Tibial artery (tissue), 4 donors: ENCODE measurements at regions not wholly inside any gene's neighbourhood (a gene's known extent, or its start where the extent isn't known, plus 50 kb on each side); places are given as distances from the start of the nearest gene placed in this dataset.

ENCODE experiments used
- DNase-seq, 2 donors: peaks; one replicate each; pipeline ENCODE4 v3.0.0-alpha.2; 2019
- H3K27ac ChIP-seq, 2 donors: fragments of 200-600 bp; sonication (generic) in 1 of 2; 1 replicate in 1 of 2; 2 replicates in 1 of 2; pipeline ENCODE4 v1.5.1; 2018 to 2019; ENCODE audit warnings: mild to moderate bottlenecking in 1 of 2
- H3K27me3 ChIP-seq, 2 donors: fragments of 200-600 bp; sonication (generic) in 1 of 2; one replicate each; pipeline versions ENCODE4 v1.5.1 to v1.6.0; 2016 to 2019
- H3K36me3 ChIP-seq, 3 donors: fragments of 200-600 bp; sonication (generic) in 2 of 3; one replicate each; pipeline ENCODE4 v1.5.1; 2016 to 2019; ENCODE audit warnings: mild to moderate bottlenecking in 2 of 3
- H3K4me1 ChIP-seq, 4 donors: fragments of 200-600 bp; sonication (generic) in 2 of 4; 1 replicate in 3 of 4; 2 replicates in 1 of 4; pipeline ENCODE4 v1.5.1; 2016 to 2019
- H3K4me3 ChIP-seq, 2 donors: fragments of 200-600 bp; sonication (generic) in 1 of 2; 1 replicate in 1 of 2; 2 replicates in 1 of 2; pipeline ENCODE4 v1.5.1; 2018 to 2019; ENCODE audit warnings: mild to moderate bottlenecking in 2 of 2
- H3K9me3 ChIP-seq, 3 donors: fragments of 200-600 bp; sonication (generic) in 1 of 3; one replicate each; pipeline ENCODE4 v1.5.1; 2016 to 2019
- CTCF ChIP-seq, 2 experiments: fragments of 200-600 bp in 1 of 2; fragments of 450-650 bp in 1 of 2; IDR thresholded peaks; one replicate each; pipeline ENCODE4 v1.5.1; 2017 to 2019; ENCODE audit warnings: antibody characterized with exemption in 2 of 2, mild to moderate bottlenecking in 1 of 2, moderate library complexity in 1 of 2
- intact Hi-C: fragments of 100-400 bp; cut with DNase I; formaldehyde crosslinking; loops from one replicate; pipeline ENCODE4 v1.15.0; 2023; ENCODE audit warnings: low total_unique reads

GRCh38 chr3:79979990-79980389 is 212.2 kb upstream of the ROBO1 start:
- no peak for DNase-seq
- intact Hi-C loops, result no loop called here
- TF ChIP-seq CTCF (IDR thresholded peaks at IDR 0.05), result no peak
- Histone ChIP-seq H3K27me3 (no peaks in the 10 kb centered on the region), H3K4me3 (no peak overlapping the region), H3K9me3 (peaks cover 0 to 5% (median 0%) of the 10 kb centered on the region in 3 donors), H3K27ac (no peak overlapping the region), H3K36me3 (no peaks in the 10 kb centered on the region), H3K4me1 (peaks cover 0 to 9% (median 0%) of the 10 kb centered on the region in 4 donors)

GRCh38 chr3:79976466-79976865 is 208.7 kb upstream of the ROBO1 start:
- no peak overlapping the region for H3K27ac ChIP-seq
- no peaks in the 10 kb centered on the region for H3K27me3 ChIP-seq
- no peak overlapping the region for H3K4me3 ChIP-seq
- DNase-seq, result no peak
- no peak for TF ChIP-seq CTCF (IDR thresholded peaks at IDR 0.05)
- H3K9me3 ChIP-seq, result peaks cover 0 to 5% (median 0%) of the 10 kb centered on the region in 3 donors
- H3K36me3 ChIP-seq, result no peaks in the 10 kb centered on the region
- H3K4me1 ChIP-seq, result peaks cover 0 to 4% (median 0%) of the 10 kb centered on the region in 4 donors
- intact Hi-C loops, result no loop called here

GRCh38 chr3:79973917-79974595 is 206.3 kb upstream of the ROBO1 start:
- H3K4me1 ChIP-seq, result peaks cover 0 to 4% (median 0%) of the 10 kb centered on the region in 4 donors
- DNase-seq, result no peak
- no peak overlapping the region for H3K27ac ChIP-seq
- TF ChIP-seq CTCF (IDR thresholded peaks at IDR 0.05), result no peak
- H3K4me3 ChIP-seq, result no peak overlapping the region
- intact Hi-C loops, result no loop called here
- no peaks in the 10 kb centered on the region for H3K27me3 ChIP-seq
- peaks cover 0 to 5% (median 0%) of the 10 kb centered on the region in 3 donors for H3K9me3 ChIP-seq
- H3K36me3 ChIP-seq, result no peaks in the 10 kb centered on the region

GRCh38 chr3:79973482-79973881 is 205.7 kb upstream of the ROBO1 start:
- intact Hi-C loops, result no loop called here
- DNase-seq, result no peak
- Histone ChIP-seq H3K9me3 (peaks cover 0 to 5% (median 0%) of the 10 kb centered on the region in 3 donors), H3K4me3 (no peak overlapping the region), H3K36me3 (no peaks in the 10 kb centered on the region), H3K4me1 (peaks cover 0 to 4% (median 0%) of the 10 kb centered on the region in 4 donors), H3K27me3 (no peaks in the 10 kb centered on the region), H3K27ac (no peak overlapping the region)
- no peak for TF ChIP-seq CTCF (IDR thresholded peaks at IDR 0.05)

GRCh38 chr3:79968418-79968817 is 200.6 kb upstream of the ROBO1 start:
- no peak for TF ChIP-seq CTCF (IDR thresholded peaks at IDR 0.05)
- Histone ChIP-seq H3K4me3 (no peak overlapping the region), H3K27me3 (no peaks in the 10 kb centered on the region), H3K9me3 (peaks cover 0 to 7% (median 0%) of the 10 kb centered on the region in 3 donors), H3K36me3 (no peaks in the 10 kb centered on the region), H3K4me1 (no peaks in the 10 kb centered on the region), H3K27ac (no peak overlapping the region)
- no peak for DNase-seq
- intact Hi-C loops, result no loop called here
